Psoas muscle (tissue), 7 donors: ENCODE measurements at regions not wholly inside any gene's neighbourhood (a gene's known extent, or its start where the extent isn't known, plus 50 kb on each side); places are given as distances from the start of the nearest gene placed in this dataset.

Experiments used
- ATAC-seq, 4 donors: fragments of 200-7000 bp; cut with Tn5 transposase; one replicate each; pipeline ENCODE4 v1.9.1; 2020; ENCODE audit warnings: moderate library complexity in 3 of 4, mild to moderate bottlenecking in 2 of 4
- DNase-seq, 2 donors: peaks; one replicate each; pipeline ENCODE4 v3.0.0-alpha.2; 2020
- H3K27ac ChIP-seq: fragments of 200-600 bp; one replicate; pipeline ENCODE4 v1.8.0; 2022
- H3K27me3 ChIP-seq, 3 donors: fragments of 200-600 bp in 1 of 3; one replicate each; pipeline versions ENCODE4 v1.6.1 to v1.8.0; 2013 to 2022; ENCODE audit warnings: low read length in 2 of 3, mild to moderate bottlenecking in 2 of 3, moderate library complexity in 1 of 3; ENCODE audit not compliant: insufficient read depth in 3 of 3
- H3K36me3 ChIP-seq, 2 donors: fragments of 200-600 bp in 1 of 2; one replicate each; pipeline versions ENCODE4 v1.6.1 to v1.8.0; 2013 to 2022; ENCODE audit warnings: low read depth in 1 of 2, mild to moderate bottlenecking in 1 of 2, moderate library complexity in 1 of 2; ENCODE audit not compliant: insufficient read depth in 1 of 2
- H3K4me1 ChIP-seq: fragments of 200-600 bp; one replicate; pipeline ENCODE4 v1.8.0; 2022
- H3K4me3 ChIP-seq: fragments of 200-600 bp; one replicate; pipeline ENCODE4 v1.8.0; 2022; ENCODE audit warnings: mild to moderate bottlenecking
- H3K9me3 ChIP-seq: fragments of 200-600 bp; one replicate; pipeline ENCODE4 v1.8.0; 2022
- WGBS, 3 donors: extraction: QIAGEN DNeasy Blood & Tissue Kit; methylation state at CpG; one replicate each; pipeline versions ENCODE4 v1.1.6 to v1.1.7; 2013; 5-methylcytosine and 5-hydroxymethylcytosine counted together
- intact Hi-C, 2 donors: fragments of 100-400 bp; cut with DNase I; formaldehyde crosslinking; loops; one replicate each; pipeline versions ENCODE4 v1.11.0 to v1.14.2; 2022
- TF ChIP-seq, protein P1 (sequence below): fragments of 200-600 bp; IDR thresholded peaks from one replicate; pipeline ENCODE4 v1.8.0; 2022; ENCODE audit warnings: antibody characterized with exemption
- donor health status: healthy with polysubstance abuse.
- donor health status: DM: no; HTN: no; CAD: no; lungs with moderate emphysema.
- donor health status: Bipolar disorder and iron deficiency.
- donor health status: healthy.
- donor health status: DM: yes; HTN: yes; CAD: no.
- donor health status: DM: no; HTN: no; CAD: no.
- donor health status: DM: yes; HTN: yes; CAD: no.

DNA sequence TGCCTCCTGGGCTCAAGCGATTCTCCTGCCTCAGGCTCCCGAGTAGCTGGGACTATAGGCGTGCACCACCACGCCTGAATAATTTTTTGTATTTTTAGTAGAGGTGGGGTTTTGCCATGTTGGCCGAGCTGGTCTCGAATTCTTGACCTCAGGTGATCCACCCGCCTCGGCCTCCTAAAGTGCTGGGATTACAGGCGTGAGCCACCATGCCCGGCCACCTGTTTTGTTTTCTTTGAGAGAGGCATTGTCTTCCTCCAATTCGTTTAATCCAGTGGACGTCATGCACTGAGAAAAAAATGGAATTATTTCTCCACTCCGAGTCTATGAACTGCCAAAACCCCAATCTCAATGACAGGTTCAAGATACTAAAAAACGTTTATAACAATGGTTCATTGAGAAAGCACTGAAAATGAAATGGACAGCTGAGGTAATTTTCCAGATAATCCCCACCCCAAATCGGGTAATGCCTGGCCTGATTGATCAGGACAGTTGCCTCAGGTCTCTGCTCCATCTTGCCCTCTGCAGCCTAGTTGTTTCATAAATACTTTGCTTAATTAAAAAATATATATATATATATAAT lies 132.7 kb upstream of the PARP11 start:
- TF ChIP-seq, protein P1, sequence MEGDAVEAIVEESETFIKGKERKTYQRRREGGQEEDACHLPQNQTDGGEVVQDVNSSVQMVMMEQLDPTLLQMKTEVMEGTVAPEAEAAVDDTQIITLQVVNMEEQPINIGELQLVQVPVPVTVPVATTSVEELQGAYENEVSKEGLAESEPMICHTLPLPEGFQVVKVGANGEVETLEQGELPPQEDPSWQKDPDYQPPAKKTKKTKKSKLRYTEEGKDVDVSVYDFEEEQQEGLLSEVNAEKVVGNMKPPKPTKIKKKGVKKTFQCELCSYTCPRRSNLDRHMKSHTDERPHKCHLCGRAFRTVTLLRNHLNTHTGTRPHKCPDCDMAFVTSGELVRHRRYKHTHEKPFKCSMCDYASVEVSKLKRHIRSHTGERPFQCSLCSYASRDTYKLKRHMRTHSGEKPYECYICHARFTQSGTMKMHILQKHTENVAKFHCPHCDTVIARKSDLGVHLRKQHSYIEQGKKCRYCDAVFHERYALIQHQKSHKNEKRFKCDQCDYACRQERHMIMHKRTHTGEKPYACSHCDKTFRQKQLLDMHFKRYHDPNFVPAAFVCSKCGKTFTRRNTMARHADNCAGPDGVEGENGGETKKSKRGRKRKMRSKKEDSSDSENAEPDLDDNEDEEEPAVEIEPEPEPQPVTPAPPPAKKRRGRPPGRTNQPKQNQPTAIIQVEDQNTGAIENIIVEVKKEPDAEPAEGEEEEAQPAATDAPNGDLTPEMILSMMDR: no peak
- DNase-seq (no peak), ATAC-seq (no peak)
- intact Hi-C loops: no loop called here
- no peaks in the 10 kb centered on the region for H3K36me3 ChIP-seq
- H3K4me1 ChIP-seq: no peaks in the 10 kb centered on the region
- H3K4me3 ChIP-seq: no peak overlapping the region
- H3K9me3 ChIP-seq: peaks cover 2% of the 10 kb centered on the region
- peaks cover 0 to 11% (median 9%) of the 10 kb centered on the region in 3 donors for H3K27me3 ChIP-seq
- 32 to 50% (median 32%) methylated on average over 15 of the region's 15 CpGs for WGBS, 3 donors
- H3K27ac ChIP-seq: no peak overlapping the region

DNA sequence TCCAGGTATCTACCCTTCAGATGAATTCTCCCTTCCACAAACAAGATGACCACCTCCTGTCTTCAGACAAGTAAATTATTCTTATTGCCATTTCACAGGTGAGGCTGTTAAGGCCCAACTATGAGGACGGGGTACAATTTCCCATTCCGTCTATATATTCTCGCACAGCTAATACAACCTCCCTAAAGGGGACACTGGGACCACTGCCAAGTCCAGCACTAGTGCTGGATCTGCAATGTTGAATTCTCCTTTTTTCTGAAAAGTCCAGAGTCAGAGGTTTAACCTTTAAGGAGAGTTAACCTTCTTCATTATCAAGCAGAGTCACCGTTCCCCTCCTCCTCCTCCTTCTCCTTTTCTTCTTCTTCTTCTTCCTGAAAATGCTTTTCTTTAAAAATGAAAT lies 130.4 kb upstream of the PARP11 start:
- WGBS, 3 donors: 80 to 86% (median 84%) methylated on average over 4 of the region's 4 CpGs
- Histone ChIP-seq H3K36me3 (no peaks in the 10 kb centered on the region), H3K27me3 (peaks cover 0 to 12% (median 9%) of the 10 kb centered on the region in 3 donors), H3K27ac (no peak overlapping the region), H3K4me1 (no peaks in the 10 kb centered on the region), H3K9me3 (peaks cover 3% of the 10 kb centered on the region), H3K4me3 (no peak overlapping the region)
- intact Hi-C loops: no loop called here
- no peak for DNase-seq
- ATAC-seq: no peak
- TF ChIP-seq, protein P1: no peak

DNA sequence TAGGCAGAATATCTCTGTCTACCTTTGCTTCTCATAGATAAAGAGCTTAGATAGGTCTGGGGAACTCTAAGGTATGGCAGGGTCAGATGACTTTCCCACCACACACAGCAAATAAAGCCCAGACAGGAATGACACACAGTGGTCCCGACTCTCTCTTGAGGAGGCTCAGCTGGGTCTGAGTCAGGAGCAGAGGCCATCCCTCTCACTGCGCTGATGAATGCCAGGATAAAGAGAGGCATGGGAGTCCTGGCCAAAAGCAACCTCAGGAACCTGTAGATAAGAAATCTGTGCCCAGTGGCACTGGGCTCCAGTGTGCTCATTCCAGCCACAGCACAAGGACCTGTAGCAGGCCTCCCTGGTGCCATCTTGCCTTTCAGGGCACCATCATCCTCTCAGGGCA lies 129.4 kb upstream of the PARP11 start:
- TF ChIP-seq, protein P1: no peak
- Histone ChIP-seq H3K4me1 (no peaks in the 10 kb centered on the region), H3K27ac (no peak overlapping the region), H3K27me3 (peaks cover 0 to 9% (median 8%) of the 10 kb centered on the region in 3 donors), H3K4me3 (no peak overlapping the region), H3K9me3 (peaks cover 3% of the 10 kb centered on the region), H3K36me3 (no peaks in the 10 kb centered on the region)
- intact Hi-C loops: no loop called here
- ATAC-seq (no peak), DNase-seq (no peak)
- 61 to 91% (median 73%) methylated on average over 2 of the region's 2 CpGs for WGBS, 3 donors

DNA sequence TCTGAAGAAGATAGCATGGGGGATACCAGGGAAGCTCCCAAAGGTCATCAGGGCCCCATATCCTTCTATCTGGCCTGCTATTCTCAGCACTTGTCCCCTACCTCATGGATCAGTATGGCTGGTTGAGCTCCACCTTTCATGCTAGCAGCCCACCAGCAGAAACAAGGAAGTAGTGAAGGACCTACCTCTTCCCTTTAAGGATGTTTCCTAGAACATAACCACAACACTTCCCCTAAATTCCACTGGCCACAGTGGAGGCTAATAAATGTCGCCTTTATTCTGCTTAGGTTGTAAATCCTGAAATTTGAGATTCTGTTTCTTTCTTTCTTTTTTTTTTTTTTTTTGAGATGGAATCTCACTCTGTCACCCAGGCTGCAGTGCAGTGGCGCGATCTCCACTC lies 128.6 kb upstream of the PARP11 start:
- ATAC-seq (no peak), DNase-seq (no peak)
- TF ChIP-seq, protein P1: no peak
- H3K36me3 ChIP-seq: no peaks in the 10 kb centered on the region
- H3K9me3 ChIP-seq: peaks cover 3% of the 10 kb centered on the region
- WGBS, 3 donors: 69 to 92% (median 74%) methylated on average over 3 of the region's 3 CpGs
- H3K27ac ChIP-seq: no peak overlapping the region
- H3K27me3 ChIP-seq: peaks cover 0 to 9% (median 4%) of the 10 kb centered on the region in 3 donors
- no peak overlapping the region for H3K4me3 ChIP-seq
- intact Hi-C loops: no loop called here
- H3K4me1 ChIP-seq: no peaks in the 10 kb centered on the region

DNA sequence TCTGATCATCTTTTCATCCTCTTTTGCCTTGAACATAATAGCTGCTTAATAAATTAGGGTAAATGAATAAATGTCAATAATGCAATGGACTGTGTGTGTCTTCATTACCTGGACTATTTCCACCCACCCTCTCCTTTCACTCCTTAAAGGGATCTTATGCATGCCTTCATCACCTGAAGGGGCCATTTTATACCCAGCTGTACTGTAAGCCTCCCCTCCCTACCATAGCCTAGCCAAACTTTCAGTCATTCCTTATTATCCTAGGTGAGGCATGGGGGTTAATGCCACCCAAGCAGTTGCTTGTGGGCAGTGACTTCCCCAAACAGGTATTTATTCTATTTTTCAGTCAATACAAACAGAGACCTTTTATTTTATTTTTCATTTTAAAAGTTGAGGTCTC lies 127.8 kb upstream of the PARP11 start:
- ATAC-seq (no peak), DNase-seq (no peak)
- peaks cover 3% of the 10 kb centered on the region for H3K9me3 ChIP-seq
- H3K36me3 ChIP-seq: no peaks in the 10 kb centered on the region
- H3K27ac ChIP-seq: no peak overlapping the region
- H3K27me3 ChIP-seq: peaks cover 0 to 6% (median 4%) of the 10 kb centered on the region in 3 donors
- H3K4me3 ChIP-seq: no peak overlapping the region
- intact Hi-C loops: no loop called here
- H3K4me1 ChIP-seq: no peaks in the 10 kb centered on the region
- TF ChIP-seq, protein P1: no peak
